Mucosa of descending colon (tissue), 3 donors: ENCODE measurements at regions not wholly inside any gene's neighbourhood (a gene's known extent, or its start where the extent isn't known, plus 50 kb on each side); places are given as distances from the start of the nearest gene placed in this dataset.

ENCODE experiments used
- ATAC-seq: fragments of 200-7000 bp; cut with Tn5 transposase; one replicate; pipeline ENCODE4 v1.9.1; 2020; ENCODE audit warnings: mild to moderate bottlenecking, moderate library complexity
- DNase-seq, 3 donors: peaks; one replicate each; pipeline ENCODE4 v3.0.0-alpha.2; 2020
- H3K36me3 ChIP-seq: fragments of 200-600 bp; one replicate; pipeline ENCODE4 v1.8.0; 2021; ENCODE audit warnings: low read depth, mild to moderate bottlenecking
- H3K4me1 ChIP-seq: fragments of 200-600 bp; one replicate; pipeline ENCODE4 v1.8.0; 2021; ENCODE audit warnings: low read depth, mild to moderate bottlenecking
- H3K4me3 ChIP-seq: fragments of 200-600 bp; one replicate; pipeline ENCODE4 v1.8.0; 2021; ENCODE audit warnings: mild to moderate bottlenecking
- H3K9me3 ChIP-seq: fragments of 200-600 bp; one replicate; pipeline ENCODE4 v1.8.0; 2021; ENCODE audit warnings: mild to moderate bottlenecking
- CTCF ChIP-seq: fragments of 200-600 bp; IDR thresholded peaks from one replicate; pipeline ENCODE4 v1.8.0; 2022; ENCODE audit warnings: antibody characterized with exemption, mild to moderate bottlenecking
- intact Hi-C, 2 donors: fragments of 100-400 bp; cut with DNase I in 1 of 2; cut with micrococcal nuclease in 1 of 2; formaldehyde crosslinking; loops; one replicate each; pipeline versions ENCODE4 v1.11.0 to v1.11.1; 2022; cut with DNase I, micrococcal nuclease
- donor health status: DM: no; HTN: no; CAD: no; lungs with moderate emphysema.
- donor health status: DM: no; HTN: no; CAD: no.
- donor health status: DM: no; HTN: yes; CAD: no.

GRCh38 chr21:25822981-25823380, 88.2 kb downstream of the GABPA start:
- no peak for TF ChIP-seq CTCF
- intact Hi-C loops: no loop called here

GRCh38 chr21:25826652-25827051, 91.9 kb downstream of the GABPA start:
- Histone ChIP-seq H3K36me3 (no peaks in the 10 kb centered on the region), H3K4me1 (no peaks in the 10 kb centered on the region), H3K9me3 (no peaks in the 10 kb centered on the region), H3K4me3 (no peak overlapping the region)
- no peak for ATAC-seq
- TF ChIP-seq CTCF: no peak
- DNase-seq: no peak
- intact Hi-C loops: no loop called here

More at GRCh38 chr21:25822981-25823380, 88.2 kb downstream of the GABPA start:
- Histone ChIP-seq H3K4me1 (no peaks in the 10 kb centered on the region), H3K36me3 (no peaks in the 10 kb centered on the region), H3K4me3 (no peak overlapping the region), H3K9me3 (no peaks in the 10 kb centered on the region)
- DNase-seq (peak in 1 of 3 donors; percentile 36), ATAC-seq (peak; percentile 93)

- intact Hi-C loops: no loop called here
- no peak for DNase-seq
These were observed 92.7 kb downstream of the GABPA start for GRCh38 chr21:25827513-25827912.

More at GRCh38 chr21:25827513-25827912, 92.7 kb downstream of the GABPA start:
- Histone ChIP-seq H3K36me3 (no peaks in the 10 kb centered on the region), H3K9me3 (no peaks in the 10 kb centered on the region), H3K4me3 (no peak overlapping the region), H3K4me1 (no peaks in the 10 kb centered on the region)
- TF ChIP-seq CTCF: no peak
- ATAC-seq: no peak
